HL-60/S4 treated with retinoic acid at 250 ng/mL for 4 days and 3 days (cell line): ENCODE measurements at regions not wholly inside any gene's neighbourhood (a gene's known extent, or its start where the extent isn't known, plus 50 kb on each side); places are given as distances from the start of the nearest gene placed in this dataset.
"Not testable (repeated sequence)": the region's sequence is repeated elsewhere in the genome, so short reads cannot be mapped to it uniquely, and the experiment has no call there.

Source experiments
- in situ Hi-C: fragments of 300-500 bp; cut with MboI; formaldehyde crosslinking; loops from 2 replicates; pipeline ENCODE4 v1.7.0; 2022; ENCODE audit warnings: low sequenced_read_pairs

GRCh38 chr15:69666441-69666882 is 213.8 kb downstream of the RPLP1 start:
- in situ Hi-C loops = no loop called here

- in situ Hi-C loops = no loop called here
Measured at GRCh38 chr15:69666921-69667811, 214.5 kb downstream of the RPLP1 start.

GRCh38 chr15:69668039-69668705 is 215.6 kb downstream of the RPLP1 start:
- in situ Hi-C loops = no loop called here

GRCh38 chr15:69668963-69669362 is 216.3 kb downstream of the RPLP1 start:
- in situ Hi-C loops = no loop called here

- in situ Hi-C loops = no loop called here
Measured at GRCh38 chr15:69669446-69669845, 216.8 kb downstream of the RPLP1 start.

- in situ Hi-C loops = no loop called here
Measured at GRCh38 chr15:69673291-69673881, 220.8 kb downstream of the RPLP1 start.

GRCh38 chr15:69675731-69676130 is 223.1 kb downstream of the RPLP1 start:
- in situ Hi-C loops = no loop called here

GRCh38 chr15:69677403-69677802 is 224.8 kb downstream of the RPLP1 start:
- in situ Hi-C loops = no loop called here

GRCh38 chr15:69679623-69680228 is 227.1 kb downstream of the RPLP1 start:
- in situ Hi-C loops = no loop called here

- in situ Hi-C loops = not testable (repeated sequence)
Measured at GRCh38 chr15:69684823-69685222, 232.2 kb downstream of the RPLP1 start.

- in situ Hi-C loops = no loop called here
Measured at GRCh38 chr15:69685512-69686452, 233.2 kb downstream of the RPLP1 start.

- in situ Hi-C loops = no loop called here
Measured at GRCh38 chr15:69686626-69687025, 234.0 kb downstream of the RPLP1 start.

- in situ Hi-C loops = no loop called here
Measured at GRCh38 chr15:69689133-69689532, 236.5 kb downstream of the RPLP1 start.

- in situ Hi-C loops = no loop called here
Measured at GRCh38 chr15:69691307-69692015, 238.8 kb downstream of the RPLP1 start.

- in situ Hi-C loops = no loop called here
Measured at GRCh38 chr15:69692342-69692741, 239.7 kb downstream of the RPLP1 start.

- in situ Hi-C loops = no loop called here
Measured at GRCh38 chr15:69693059-69693458, 240.4 kb downstream of the RPLP1 start.

GRCh38 chr15:69696946-69697345 is 244.3 kb downstream of the RPLP1 start:
- in situ Hi-C loops = no loop called here

GRCh38 chr15:69697916-69698315 is 245.3 kb downstream of the RPLP1 start:
- in situ Hi-C loops = no loop called here

GRCh38 chr15:69699096-69699495 is 246.5 kb downstream of the RPLP1 start:
- in situ Hi-C loops = no loop called here

GRCh38 chr15:69700380-69700779 is 247.8 kb downstream of the RPLP1 start:
- in situ Hi-C loops = no loop called here
